ENCODE measurements at regions not wholly inside any gene's neighbourhood (a gene's known extent, or its start where the extent isn't known, plus 50 kb on each side); places are given as distances from the start of the nearest gene placed in this dataset.

- peak; percentile 48 for DNase-seq (ENCODE audit: low read depth)
Measured at GRCh38 chr3:30221619-30222018, 384.8 kb upstream of the TGFBR2 start.

- DNase-seq (ENCODE audit: low read depth), result peak; percentile 30
Measured at GRCh38 chr3:30222441-30222840, 384.0 kb upstream of the TGFBR2 start.

GRCh38 chr3:30225021-30225420 is 381.4 kb upstream of the TGFBR2 start:
- no peak for DNase-seq (ENCODE audit: low read depth)

GRCh38 chr3:30226601-30227151 is 379.7 kb upstream of the TGFBR2 start:
- DNase-seq (ENCODE audit: low read depth), result no peak

- peak; percentile 85 for DNase-seq (ENCODE audit: low read depth)
Measured at GRCh38 chr3:30227571-30228301, 378.7 kb upstream of the TGFBR2 start.

GRCh38 chr3:30228302-30228631 is 378.1 kb upstream of the TGFBR2 start:
- DNase-seq (ENCODE audit: low read depth), result no peak

GRCh38 chr3:30231277-30232141 is 374.9 kb upstream of the TGFBR2 start:
- DNase-seq (ENCODE audit: low read depth), result peak; percentile 33

GRCh38 chr3:30232142-30232541 is 374.3 kb upstream of the TGFBR2 start:
- DNase-seq (ENCODE audit: low read depth), result peak; percentile 60

GRCh38 chr3:30233913-30234646 is 372.3 kb upstream of the TGFBR2 start:
- DNase-seq (ENCODE audit: low read depth), result no peak

GRCh38 chr3:30236011-30236410 is 370.4 kb upstream of the TGFBR2 start:
- no peak for DNase-seq (ENCODE audit: low read depth)

GRCh38 chr3:30241721-30242120 is 364.7 kb upstream of the TGFBR2 start:
- peak; percentile 52 for DNase-seq (ENCODE audit: low read depth)

GRCh38 chr3:30245858-30246622 is 360.4 kb upstream of the TGFBR2 start:
- no peak for DNase-seq (ENCODE audit: low read depth)

GRCh38 chr3:30248423-30248822 is 358.0 kb upstream of the TGFBR2 start:
- no peak for DNase-seq (ENCODE audit: low read depth)

- DNase-seq (ENCODE audit: low read depth), result no peak
Measured at GRCh38 chr3:30252474-30252873, 353.9 kb upstream of the TGFBR2 start.

- no peak for DNase-seq (ENCODE audit: low read depth)
Measured at GRCh38 chr3:30253832-30254231, 352.6 kb upstream of the TGFBR2 start.

GRCh38 chr3:30256474-30256873 is 349.9 kb upstream of the TGFBR2 start:
- DNase-seq (ENCODE audit: low read depth), result peak; percentile 8

- no peak for DNase-seq (ENCODE audit: low read depth)
Measured at GRCh38 chr3:30258426-30259392, 347.7 kb upstream of the TGFBR2 start.

GRCh38 chr3:30259730-30260129 is 346.7 kb upstream of the TGFBR2 start:
- no peak for DNase-seq (ENCODE audit: low read depth)

GRCh38 chr3:30260762-30261161 is 345.6 kb upstream of the TGFBR2 start:
- peak; percentile 21 for DNase-seq (ENCODE audit: low read depth)

- DNase-seq (ENCODE audit: low read depth), result no peak
Measured at GRCh38 chr3:30263238-30263924, 343.0 kb upstream of the TGFBR2 start.
